ENCODE measurements at regions not wholly inside any gene's neighbourhood (a gene's known extent, or its start where the extent isn't known, plus 50 kb on each side); places are given as distances from the start of the nearest gene placed in this dataset.

DNA sequence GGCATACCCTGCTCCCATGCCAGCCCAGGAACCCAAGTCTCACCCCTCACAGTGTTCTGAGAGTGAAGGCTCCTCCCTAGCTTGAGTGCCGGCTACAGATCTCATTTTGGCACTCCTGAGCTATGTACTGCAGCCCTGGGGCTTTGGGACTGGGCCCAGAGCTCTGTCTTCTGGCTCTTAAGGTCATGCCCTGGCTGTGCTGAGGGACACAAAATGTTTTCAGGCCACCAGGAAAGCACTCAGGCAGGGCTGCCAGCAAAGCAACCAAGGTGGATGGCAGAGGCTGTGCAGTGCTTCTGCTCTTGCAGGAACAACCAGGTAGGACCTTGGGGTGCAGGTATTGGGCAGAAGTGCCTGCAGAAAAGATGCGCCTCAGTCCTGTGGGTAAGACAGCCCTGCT, 564.0 kb downstream of the SLC6A15 start:
- in situ Hi-C loops (cut with HindIII; ENCODE audit: low sequenced_read_pairs), result no loop called here
- DNase-seq (ENCODE audit: low read depth), result no peak
- no peak overlapping the region for H3K4me3 ChIP-seq (ENCODE audit: low read depth, low read length)
- TF ChIP-seq, protein P1, sequence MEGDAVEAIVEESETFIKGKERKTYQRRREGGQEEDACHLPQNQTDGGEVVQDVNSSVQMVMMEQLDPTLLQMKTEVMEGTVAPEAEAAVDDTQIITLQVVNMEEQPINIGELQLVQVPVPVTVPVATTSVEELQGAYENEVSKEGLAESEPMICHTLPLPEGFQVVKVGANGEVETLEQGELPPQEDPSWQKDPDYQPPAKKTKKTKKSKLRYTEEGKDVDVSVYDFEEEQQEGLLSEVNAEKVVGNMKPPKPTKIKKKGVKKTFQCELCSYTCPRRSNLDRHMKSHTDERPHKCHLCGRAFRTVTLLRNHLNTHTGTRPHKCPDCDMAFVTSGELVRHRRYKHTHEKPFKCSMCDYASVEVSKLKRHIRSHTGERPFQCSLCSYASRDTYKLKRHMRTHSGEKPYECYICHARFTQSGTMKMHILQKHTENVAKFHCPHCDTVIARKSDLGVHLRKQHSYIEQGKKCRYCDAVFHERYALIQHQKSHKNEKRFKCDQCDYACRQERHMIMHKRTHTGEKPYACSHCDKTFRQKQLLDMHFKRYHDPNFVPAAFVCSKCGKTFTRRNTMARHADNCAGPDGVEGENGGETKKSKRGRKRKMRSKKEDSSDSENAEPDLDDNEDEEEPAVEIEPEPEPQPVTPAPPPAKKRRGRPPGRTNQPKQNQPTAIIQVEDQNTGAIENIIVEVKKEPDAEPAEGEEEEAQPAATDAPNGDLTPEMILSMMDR (IDR thresholded peaks at IDR 0.05; ENCODE audit: low read depth, low read length, missing control alignments), result no peak

DNA sequence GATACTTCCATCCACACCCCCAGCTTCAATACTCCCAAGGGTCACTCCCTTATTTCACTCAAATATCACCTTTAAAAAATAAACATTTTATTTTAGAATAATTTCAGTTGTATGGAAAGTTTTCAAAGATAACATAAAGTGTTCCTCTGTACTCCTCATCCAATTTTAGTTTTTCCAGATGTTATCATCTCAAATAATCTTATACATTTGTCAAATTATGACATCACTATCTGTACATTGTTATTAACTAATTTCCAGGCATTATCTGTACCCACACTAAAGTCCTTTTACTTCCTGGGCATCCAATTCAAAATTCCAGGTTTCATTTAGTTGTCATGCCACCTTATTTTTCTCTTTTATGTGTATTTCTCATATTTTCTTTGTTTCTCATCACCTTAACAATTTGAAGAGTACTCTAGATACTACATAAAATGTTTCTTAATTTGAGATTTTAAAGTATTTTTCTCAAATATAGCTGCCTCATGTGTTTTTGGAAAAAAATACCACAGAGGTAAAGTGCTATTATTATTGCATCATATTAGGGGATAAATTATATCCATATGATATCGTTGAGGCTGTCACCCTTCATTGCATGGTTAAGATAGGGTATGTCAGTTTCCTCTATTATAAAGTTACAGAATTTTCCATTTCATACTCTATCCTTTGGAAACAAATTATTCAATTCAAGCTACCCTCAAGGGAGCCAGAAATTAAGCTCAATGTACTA, 571.0 kb downstream of the SLC6A15 start:
- no peak overlapping the region for H3K4me3 ChIP-seq (ENCODE audit: low read depth, low read length)
- DNase-seq (ENCODE audit: low read depth), result no peak
- TF ChIP-seq, protein P1 (IDR thresholded peaks at IDR 0.05; ENCODE audit: low read depth, low read length, missing control alignments), result no peak
- in situ Hi-C loops (cut with HindIII; ENCODE audit: low sequenced_read_pairs), result no loop called here

DNA sequence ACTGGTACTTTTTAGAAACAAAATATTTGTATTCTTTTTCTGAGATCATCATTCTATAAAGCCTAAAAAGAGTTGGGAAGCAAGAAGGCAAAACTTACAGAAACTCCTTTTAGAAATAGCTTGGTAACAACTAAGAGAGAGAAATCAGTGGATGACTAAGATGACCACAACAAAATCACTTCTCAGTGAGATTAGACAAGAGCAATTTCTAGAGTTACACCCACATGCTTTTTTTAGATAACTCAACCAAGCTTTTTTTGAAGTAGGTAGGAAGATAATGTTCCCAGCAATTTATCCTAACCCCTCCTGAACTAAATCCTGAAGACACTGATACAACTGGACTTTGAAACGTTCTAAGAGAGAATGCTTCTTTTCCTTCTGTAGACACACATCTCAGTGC, 576.4 kb downstream of the SLC6A15 start:
- no peak for DNase-seq (ENCODE audit: low read depth)
- in situ Hi-C loops (cut with HindIII; ENCODE audit: low sequenced_read_pairs), result no loop called here
- TF ChIP-seq, protein P1 (IDR thresholded peaks at IDR 0.05; ENCODE audit: low read depth, low read length, missing control alignments), result no peak
- H3K4me3 ChIP-seq (ENCODE audit: low read depth, low read length), result no peak overlapping the region

DNA sequence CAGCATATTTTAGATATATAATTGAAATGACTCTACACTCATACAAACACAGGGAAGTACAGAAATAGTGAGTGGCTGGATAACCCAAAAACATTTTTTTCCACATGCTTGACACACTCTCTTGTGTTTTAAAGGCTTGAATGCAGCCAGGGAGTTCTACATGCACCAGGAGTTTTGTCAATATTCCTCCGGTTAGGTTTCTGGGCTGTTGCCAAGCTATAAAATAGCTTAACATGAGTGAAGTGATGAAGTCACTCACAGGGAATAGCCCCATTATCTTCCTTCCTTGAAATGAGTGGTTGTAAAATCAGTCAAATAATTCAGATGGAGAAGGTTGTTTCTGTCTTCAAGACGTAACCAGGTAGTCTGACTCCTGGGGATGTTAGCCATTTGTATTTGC, 582.7 kb downstream of the SLC6A15 start:
- TF ChIP-seq, protein P1 (IDR thresholded peaks at IDR 0.05; ENCODE audit: low read depth, low read length, missing control alignments), result no peak
- DNase-seq (ENCODE audit: low read depth), result no peak
- in situ Hi-C loops (cut with HindIII; ENCODE audit: low sequenced_read_pairs), result no loop called here
- no peak overlapping the region for H3K4me3 ChIP-seq (ENCODE audit: low read depth, low read length)

DNA sequence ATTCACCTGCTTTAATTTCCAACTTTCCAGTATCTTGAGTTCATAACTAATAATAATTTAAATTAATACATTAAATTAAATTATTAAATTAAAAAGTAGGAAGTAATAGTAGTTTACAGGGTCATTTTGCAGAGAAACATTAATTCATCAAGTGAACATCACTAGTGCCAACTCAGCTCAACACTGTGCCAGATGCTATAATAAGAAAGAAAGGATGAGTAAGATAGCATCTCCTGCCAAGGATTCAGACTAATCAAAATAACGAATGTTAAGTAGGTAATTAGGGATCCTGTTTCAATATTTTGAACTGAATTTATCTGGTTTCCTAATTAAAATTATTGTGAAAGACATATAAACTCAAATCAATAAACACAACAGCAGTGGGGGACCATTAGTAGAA, 596.7 kb downstream of the SLC6A15 start:
- in situ Hi-C loops (cut with HindIII; ENCODE audit: low sequenced_read_pairs), result no loop called here

DNA sequence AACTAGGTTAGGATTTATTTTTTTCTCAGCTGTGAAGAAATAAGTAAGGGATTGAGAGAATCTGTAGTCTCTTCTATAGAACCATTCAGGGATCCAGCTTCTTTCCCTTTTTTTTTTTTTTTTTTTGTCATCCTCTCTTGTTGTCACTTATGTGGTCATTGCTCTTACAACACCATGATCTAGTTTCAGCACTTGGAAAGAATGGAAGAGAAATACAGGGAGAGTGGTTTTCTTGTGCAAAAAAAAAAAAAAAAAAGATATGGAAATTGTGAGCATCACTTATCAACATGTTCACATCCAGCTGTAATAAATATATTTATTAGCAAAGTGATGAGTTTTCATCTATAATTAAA, 599.3 kb downstream of the SLC6A15 start:
- no peak for DNase-seq (ENCODE audit: low read depth)
- in situ Hi-C loops (cut with HindIII; ENCODE audit: low sequenced_read_pairs), result no loop called here
- no peak overlapping the region for H3K4me3 ChIP-seq (ENCODE audit: low read depth, low read length)
- TF ChIP-seq, protein P1 (IDR thresholded peaks at IDR 0.05; ENCODE audit: low read depth, low read length, missing control alignments), result no peak

More for the DNA sequence above, 596.7 kb downstream of the SLC6A15 start:
- no peak overlapping the region for H3K4me3 ChIP-seq (ENCODE audit: low read depth, low read length)
- TF ChIP-seq, protein P1 (IDR thresholded peaks at IDR 0.05; ENCODE audit: low read depth, low read length, missing control alignments), result no peak
- DNase-seq (ENCODE audit: low read depth), result no peak

Data from astrocyte of the cerebellum (primary cell).